Neuronal stem cell (in vitro differentiated cells): ENCODE measurements at regions not wholly inside any gene's neighbourhood (a gene's known extent, or its start where the extent isn't known, plus 50 kb on each side); places are given as distances from the start of the nearest gene placed in this dataset.

Experiments used
- DNase-seq: peaks from one replicate; pipeline ENCODE4 v3.0.0-alpha.2; 2013; ENCODE audit warnings: low spot score
- H2AFZ ChIP-seq: one replicate; pipeline ENCODE4 v1.6.1; 2013; ENCODE audit warnings: mild to moderate bottlenecking, low read length, inconsistent platforms
- H2AK5ac ChIP-seq: 2 replicates; pipeline ENCODE4 v1.6.1; 2013; ENCODE audit warnings: low read depth, mild to moderate bottlenecking, inconsistent platforms, low read length, moderate library complexity, mixed read lengths
- H2BK120ac ChIP-seq: 2 replicates; pipeline ENCODE4 v1.6.1; 2013; ENCODE audit warnings: low read depth, mild to moderate bottlenecking, inconsistent platforms, low read length, moderate library complexity, mixed read lengths
- H2BK12ac ChIP-seq: one replicate; pipeline ENCODE4 v1.6.1; 2013; ENCODE audit warnings: low read length, inconsistent platforms
- H2BK15ac ChIP-seq: 2 replicates; pipeline ENCODE4 v1.6.1; 2013; ENCODE audit warnings: mild to moderate bottlenecking, low read length, inconsistent platforms, mixed read lengths
- H2BK5ac ChIP-seq: one replicate; pipeline ENCODE4 v1.6.1; 2013; ENCODE audit warnings: inconsistent platforms, mild to moderate bottlenecking, low read length, moderate library complexity
- H3K14ac ChIP-seq: one replicate; pipeline ENCODE4 v1.6.1; 2013; ENCODE audit warnings: low read length, inconsistent platforms
- H3K18ac ChIP-seq: 2 replicates; pipeline ENCODE4 v1.6.1; 2013; ENCODE audit warnings: low read length, inconsistent platforms
- H3K23ac ChIP-seq: 2 replicates; pipeline ENCODE4 v1.6.1; 2013; ENCODE audit warnings: low read depth, mild to moderate bottlenecking, mixed read lengths, low read length, inconsistent platforms; ENCODE audit not compliant: poor library complexity
- H3K27ac ChIP-seq: replicated peaks from 3 replicates; pipeline ENCODE4 v1.5.1; 2013; ENCODE audit warnings: low read length, inconsistent platforms
- H3K27me3 ChIP-seq, 3 experiments: 2 replicates each; pipeline ENCODE4 v1.6.1; 2013; ENCODE audit warnings: low read length in 3 of 3, mild to moderate bottlenecking in 2 of 3, inconsistent platforms in 1 of 3, low read depth in 1 of 3, mixed read lengths in 1 of 3, moderate library complexity in 1 of 3; ENCODE audit not compliant: control insufficient read depth in 3 of 3, insufficient read depth in 3 of 3
- H3K36me3 ChIP-seq, 2 donors: replicated peaks in 1 of 2; 2 replicates each; pipeline ENCODE4 v1.6.1; 2013; ENCODE audit warnings: low read length in 2 of 2; ENCODE audit not compliant: control insufficient read depth in 2 of 2, insufficient read depth in 2 of 2
- H3K4ac ChIP-seq: 2 replicates; pipeline ENCODE4 v1.6.1; 2013; ENCODE audit warnings: inconsistent platforms, mild to moderate bottlenecking, low read length, moderate library complexity
- H3K4me1 ChIP-seq, 2 donors: 1 replicate in 1 of 2; 2 replicates in 1 of 2; pipeline ENCODE4 v1.6.1; 2013; ENCODE audit warnings: low read length in 2 of 2, low read depth in 1 of 2; ENCODE audit not compliant: control insufficient read depth in 2 of 2, insufficient read depth in 1 of 2
- H3K4me2 ChIP-seq: one replicate; pipeline ENCODE4 v1.6.1; 2013; ENCODE audit warnings: mild to moderate bottlenecking, low read length, inconsistent platforms; ENCODE audit not compliant: insufficient read depth, poor library complexity, severe bottlenecking
- H3K4me3 ChIP-seq, 2 donors: 2 replicates each; pipeline ENCODE4 v1.5.1; 2013; ENCODE audit warnings: low read length in 2 of 2, mild to moderate bottlenecking in 2 of 2, inconsistent platforms in 1 of 2, moderate library complexity in 1 of 2
- H3K79me1 ChIP-seq: one replicate; pipeline ENCODE4 v1.6.1; 2013; ENCODE audit warnings: low read depth, mild to moderate bottlenecking, inconsistent platforms, low read length, moderate library complexity
- H3K9ac ChIP-seq: one replicate; pipeline ENCODE4 v1.6.1; 2013; ENCODE audit warnings: mild to moderate bottlenecking, low read depth, low read length, inconsistent platforms; ENCODE audit not compliant: poor library complexity
- H3K9me3 ChIP-seq, 2 donors: replicated peaks in 1 of 2; 2 replicates each; pipeline versions ENCODE3 to v1.6.1; 2013; ENCODE audit warnings: low read length in 2 of 2, mild to moderate bottlenecking in 2 of 2, inconsistent platforms in 1 of 2, low read depth in 1 of 2, mixed read lengths in 1 of 2, moderate library complexity in 1 of 2; ENCODE audit not compliant: control insufficient read depth in 2 of 2, insufficient read depth in 1 of 2
- H4K8ac ChIP-seq: one replicate; pipeline ENCODE4 v1.6.1; 2013; ENCODE audit warnings: low read depth, mild to moderate bottlenecking, inconsistent platforms, low read length, moderate library complexity
- H4K91ac ChIP-seq: one replicate; pipeline ENCODE4 v1.6.1; 2013; ENCODE audit warnings: low read length, low read depth, mild to moderate bottlenecking, inconsistent platforms; ENCODE audit not compliant: poor library complexity
- WGBS, 2 donors: extraction: QIAGEN DNeasy Blood & Tissue Kit; methylation state at CpG; one replicate each; pipeline ENCODE4 v1.1.7; 2013; ENCODE audit warnings: missing lambda C conversion rate in 2 of 2, mixed read lengths in 1 of 2; ENCODE audit not compliant: insufficient read length in 2 of 2, insufficient replicate concordance in 1 of 2; ENCODE audit errors: extremely low coverage in 2 of 2; 5-methylcytosine and 5-hydroxymethylcytosine counted together

GRCh38 chr13:74009100-74009668, 125.0 kb downstream of the KLF12 start:
- no CpG with 5 or more reads among the region's 4 CpGs for WGBS, 2 donors

GRCh38 chr13:74006666-74007065, 127.5 kb downstream of the KLF12 start:
- Histone ChIP-seq H3K9me3 (no peaks in the 10 kb centered on the region), H2BK15ac (no peak overlapping the region), H3K36me3 (peaks cover 0 to 8% of the 10 kb centered on the region in 2 donors), H2BK120ac (no peak overlapping the region), H3K4me3 (no peak overlapping the region), H4K91ac (no peak overlapping the region), H3K4me2 (no peak overlapping the region), H2BK12ac (no peak overlapping the region), H3K27ac (no peak overlapping the region), H3K27me3 (no peaks in the 10 kb centered on the region), H3K4ac (no peak overlapping the region), H3K79me1 (no peaks in the 10 kb centered on the region), H2AFZ (no peak overlapping the region), H2BK5ac (no peak overlapping the region), H4K8ac (no peak overlapping the region), H3K23ac (no peak overlapping the region), H3K14ac (no peak overlapping the region), H3K4me1 (no peaks in the 10 kb centered on the region), H3K18ac (no peak overlapping the region), H3K9ac (no peak overlapping the region), H2AK5ac (no peak overlapping the region)
- WGBS, 2 donors, result no CpG with 5 or more reads among the region's 3 CpGs
- DNase-seq, result no peak

More at GRCh38 chr13:74009100-74009668, 125.0 kb downstream of the KLF12 start:
- Histone ChIP-seq H2AFZ (no peak overlapping the region), H3K4me3 (no peak overlapping the region), H3K27me3 (no peaks in the 10 kb centered on the region), H3K36me3 (peaks cover 0 to 8% of the 10 kb centered on the region in 2 donors), H3K14ac (no peak overlapping the region), H3K27ac (no peak overlapping the region), H4K8ac (no peak overlapping the region), H3K4ac (no peak overlapping the region), H3K4me2 (no peak overlapping the region), H2AK5ac (no peak overlapping the region), H2BK120ac (no peak overlapping the region), H2BK12ac (no peak overlapping the region), H4K91ac (no peak overlapping the region), H2BK5ac (no peak overlapping the region), H2BK15ac (no peak overlapping the region), H3K18ac (no peak overlapping the region), H3K9me3 (no peaks in the 10 kb centered on the region), H3K9ac (no peak overlapping the region), H3K4me1 (no peaks in the 10 kb centered on the region), H3K79me1 (no peaks in the 10 kb centered on the region), H3K23ac (no peak overlapping the region)
- DNase-seq, result no peak

- Histone ChIP-seq H3K27ac (no peak overlapping the region), H2BK120ac (no peak overlapping the region)
Measured at GRCh38 chr13:74005320-74006157, 128.7 kb downstream of the KLF12 start.

GRCh38 chr13:74004109-74004508, 130.1 kb downstream of the KLF12 start:
- Histone ChIP-seq H3K4ac (no peak overlapping the region), H3K9me3 (no peaks in the 10 kb centered on the region), H2AK5ac (no peak overlapping the region), H2BK120ac (no peak overlapping the region), H3K27ac (no peak overlapping the region), H2BK15ac (no peak overlapping the region), H3K9ac (no peak overlapping the region), H3K27me3 (no peaks in the 10 kb centered on the region), H2AFZ (no peak overlapping the region), H3K36me3 (peaks cover 0 to 5% of the 10 kb centered on the region in 2 donors), H3K23ac (no peak overlapping the region), H4K91ac (no peak overlapping the region), H3K79me1 (no peaks in the 10 kb centered on the region), H3K4me2 (no peak overlapping the region), H4K8ac (no peak overlapping the region), H2BK12ac (no peak overlapping the region), H3K4me1 (no peaks in the 10 kb centered on the region), H3K18ac (no peak overlapping the region), H2BK5ac (no peak overlapping the region), H3K14ac (no peak overlapping the region), H3K4me3 (no peak overlapping the region)
- WGBS, 2 donors, result no CpG with 5 or more reads among the region's 2 CpGs
- no peak for DNase-seq

More at GRCh38 chr13:74005320-74006157, 128.7 kb downstream of the KLF12 start:
- no peak overlapping the region for H4K8ac ChIP-seq
- no peak overlapping the region for H3K14ac ChIP-seq
- no peaks in the 10 kb centered on the region for H3K9me3 ChIP-seq
- DNase-seq, result no peak
- no peak overlapping the region for H2BK5ac ChIP-seq
- no peak overlapping the region for H3K4ac ChIP-seq
- H3K9ac ChIP-seq, result no peak overlapping the region
- no peak overlapping the region for H2AK5ac ChIP-seq
- H3K4me2 ChIP-seq, result no peak overlapping the region
- no peaks in the 10 kb centered on the region for H3K27me3 ChIP-seq
- H3K4me3 ChIP-seq, result no peak overlapping the region
- WGBS, 2 donors, result no CpG with 5 or more reads among the region's 6 CpGs
- H2AFZ ChIP-seq, result no peak overlapping the region
- H3K18ac ChIP-seq, result no peak overlapping the region
- no peaks in the 10 kb centered on the region for H3K4me1 ChIP-seq
- no peak overlapping the region for H3K23ac ChIP-seq
- H3K79me1 ChIP-seq, result no peaks in the 10 kb centered on the region
- H4K91ac ChIP-seq, result no peak overlapping the region
- peaks cover 0 to 8% of the 10 kb centered on the region in 2 donors for H3K36me3 ChIP-seq
- no peak overlapping the region for H2BK12ac ChIP-seq
- H2BK15ac ChIP-seq, result no peak overlapping the region
